Spleen (tissue), 11 donors: ENCODE measurements at regions not wholly inside any gene's neighbourhood (a gene's known extent, or its start where the extent isn't known, plus 50 kb on each side); places are given as distances from the start of the nearest gene placed in this dataset.

Source experiments
- DNase-seq: peaks from one replicate; pipeline ENCODE4 v3.0.0-alpha.2; 2020
- H3K27ac ChIP-seq, 8 donors: fragments of 200-600 bp; sonication (generic) in 7 of 8; 1 replicate in 4 of 8; 2 replicates in 4 of 8; pipeline versions ENCODE4 v1.5.0 to v1.8.0; 2016 to 2021; ENCODE audit warnings: inconsistent platforms in 4 of 8, mild to moderate bottlenecking in 4 of 8, moderate library complexity in 1 of 8
- H3K27me3 ChIP-seq, 7 donors: fragments of 200-600 bp; sonication (generic) in 6 of 7; replicated peaks in 1 of 7; 1 replicate in 4 of 7; 2 replicates in 3 of 7; pipeline versions ENCODE4 v1.5.0 to v1.8.0; 2016 to 2021; ENCODE audit warnings: inconsistent platforms in 3 of 7, mild to moderate bottlenecking in 1 of 7
- H3K36me3 ChIP-seq, 6 donors: fragments of 200-600 bp; sonication (generic) in 5 of 6; 1 replicate in 4 of 6; 2 replicates in 2 of 6; pipeline versions ENCODE4 v1.5.0 to v1.8.0; 2016 to 2021; ENCODE audit warnings: inconsistent platforms in 2 of 6
- H3K4me1 ChIP-seq, 6 donors: fragments of 200-600 bp; sonication (generic) in 5 of 6; 1 replicate in 3 of 6; 2 replicates in 3 of 6; pipeline versions ENCODE4 v1.5.0 to v1.8.0; 2016 to 2021; ENCODE audit warnings: inconsistent platforms in 3 of 6
- H3K4me3 ChIP-seq, 8 donors: fragments of 200-600 bp; sonication (generic) in 7 of 8; 1 replicate in 4 of 8; 2 replicates in 4 of 8; pipeline versions ENCODE4 v1.5.0 to v1.8.0; 2016 to 2021; ENCODE audit warnings: inconsistent platforms in 4 of 8, mild to moderate bottlenecking in 4 of 8, moderate library complexity in 2 of 8
- H3K9me3 ChIP-seq, 8 donors: fragments of 200-600 bp; sonication (generic) in 7 of 8; 1 replicate in 4 of 8; 2 replicates in 4 of 8; pipeline versions ENCODE4 v1.5.0 to v1.8.0; 2016 to 2021; ENCODE audit warnings: inconsistent platforms in 4 of 8
- POLR2A ChIP-seq, 3 donors: fragments of 450-650 bp; IDR thresholded peaks; one replicate each; pipeline ENCODE4 v1.5.1; 2017; ENCODE audit warnings: antibody characterized with exemption in 3 of 3, mild to moderate bottlenecking in 1 of 3
- POLR2AphosphoS5 ChIP-seq, 3 donors: sonication (generic); formaldehyde crosslinking; IDR thresholded peaks; one replicate each; pipeline ENCODE4 v1.5.1; 2017; ENCODE audit warnings: antibody characterized with exemption in 3 of 3
- WGBS, 5 donors: extraction: QIAGEN DNeasy Blood & Tissue Kit in 3 of 5; methylation state at CpG; one replicate each; pipeline versions ENCODE4 v1.1.5 to v1.1.7; 2013 to 2018; 5-methylcytosine and 5-hydroxymethylcytosine counted together
- intact Hi-C: fragments of 100-400 bp; cut with DNase I; formaldehyde crosslinking; loops from one replicate; pipeline ENCODE4 v1.15.0; 2023; ENCODE audit warnings: low total_unique reads
- TF ChIP-seq, protein P1 (sequence below), 11 experiments: fragments of 200-600 bp in 7 of 11; fragments of 450-650 bp in 4 of 11; sonication (generic) in 4 of 11; IDR thresholded peaks in 8 of 11; conservative IDR thresholded peaks in 3 of 11; 1 replicate in 7 of 11; 2 replicates in 4 of 11; pipeline versions ENCODE4 v1.4.0 to v1.8.0; 2016 to 2021; ENCODE audit warnings: antibody characterized with exemption in 11 of 11, inconsistent platforms in 4 of 11, mild to moderate bottlenecking in 1 of 11
- donor health status: healthy with polysubstance abuse.
- donor health status: DM: no; HTN: no; CAD: no; lungs with moderate emphysema.
- donor health status: DM: no; HTN: no; CAD: no.
- donor health status: Bipolar disorder and iron deficiency.
- donor health status: healthy.
- donor health status: DM: no; HTN: no; CAD: no.
- donor health status: DM: yes; HTN: yes; CAD: no.

DNA sequence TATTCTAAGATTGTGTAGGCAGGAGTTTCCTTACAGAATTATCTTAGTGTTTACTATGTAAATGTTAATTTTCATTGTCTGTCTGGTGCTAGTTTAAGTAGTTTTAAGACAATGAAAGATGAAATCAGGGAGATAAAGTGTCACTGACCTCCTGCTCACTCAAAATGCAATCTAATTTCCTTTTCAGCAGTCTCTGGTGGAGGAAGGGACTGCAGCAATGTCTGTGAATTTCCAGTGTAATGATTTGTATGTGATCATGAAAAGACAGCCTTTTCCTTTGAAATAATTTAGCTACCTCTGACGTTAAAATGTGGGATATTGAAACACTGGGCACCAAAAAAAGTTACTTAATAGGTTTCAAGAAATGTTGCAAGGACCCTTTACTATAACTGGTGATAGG lies 779.7 kb upstream of the FLRT2 start:
- H3K9me3 ChIP-seq: peaks cover 0 to 20% (median 11%) of the 10 kb centered on the region in 8 donors
- no peak for DNase-seq
- TF ChIP-seq, protein P1, sequence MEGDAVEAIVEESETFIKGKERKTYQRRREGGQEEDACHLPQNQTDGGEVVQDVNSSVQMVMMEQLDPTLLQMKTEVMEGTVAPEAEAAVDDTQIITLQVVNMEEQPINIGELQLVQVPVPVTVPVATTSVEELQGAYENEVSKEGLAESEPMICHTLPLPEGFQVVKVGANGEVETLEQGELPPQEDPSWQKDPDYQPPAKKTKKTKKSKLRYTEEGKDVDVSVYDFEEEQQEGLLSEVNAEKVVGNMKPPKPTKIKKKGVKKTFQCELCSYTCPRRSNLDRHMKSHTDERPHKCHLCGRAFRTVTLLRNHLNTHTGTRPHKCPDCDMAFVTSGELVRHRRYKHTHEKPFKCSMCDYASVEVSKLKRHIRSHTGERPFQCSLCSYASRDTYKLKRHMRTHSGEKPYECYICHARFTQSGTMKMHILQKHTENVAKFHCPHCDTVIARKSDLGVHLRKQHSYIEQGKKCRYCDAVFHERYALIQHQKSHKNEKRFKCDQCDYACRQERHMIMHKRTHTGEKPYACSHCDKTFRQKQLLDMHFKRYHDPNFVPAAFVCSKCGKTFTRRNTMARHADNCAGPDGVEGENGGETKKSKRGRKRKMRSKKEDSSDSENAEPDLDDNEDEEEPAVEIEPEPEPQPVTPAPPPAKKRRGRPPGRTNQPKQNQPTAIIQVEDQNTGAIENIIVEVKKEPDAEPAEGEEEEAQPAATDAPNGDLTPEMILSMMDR (IDR thresholded peaks at IDR 0.05 in 8 of 11, conservative IDR thresholded peaks at IDR 0.05 in 3 of 11): no peak
- TF ChIP-seq POLR2A (IDR thresholded peaks at IDR 0.05): no peak
- TF ChIP-seq POLR2AphosphoS5 (IDR thresholded peaks at IDR 0.05): no peak
- no peaks in the 10 kb centered on the region for H3K27me3 ChIP-seq
- WGBS, 5 donors: 15 to 32% (median 25%) methylated on average over 1 of the region's 1 CpG
- H3K36me3 ChIP-seq: no peaks in the 10 kb centered on the region
- H3K4me3 ChIP-seq: no peak overlapping the region
- intact Hi-C loops: no loop called here
- H3K4me1 ChIP-seq: peaks cover 0 to 4% (median 0%) of the 10 kb centered on the region in 6 donors
- no peak overlapping the region for H3K27ac ChIP-seq

DNA sequence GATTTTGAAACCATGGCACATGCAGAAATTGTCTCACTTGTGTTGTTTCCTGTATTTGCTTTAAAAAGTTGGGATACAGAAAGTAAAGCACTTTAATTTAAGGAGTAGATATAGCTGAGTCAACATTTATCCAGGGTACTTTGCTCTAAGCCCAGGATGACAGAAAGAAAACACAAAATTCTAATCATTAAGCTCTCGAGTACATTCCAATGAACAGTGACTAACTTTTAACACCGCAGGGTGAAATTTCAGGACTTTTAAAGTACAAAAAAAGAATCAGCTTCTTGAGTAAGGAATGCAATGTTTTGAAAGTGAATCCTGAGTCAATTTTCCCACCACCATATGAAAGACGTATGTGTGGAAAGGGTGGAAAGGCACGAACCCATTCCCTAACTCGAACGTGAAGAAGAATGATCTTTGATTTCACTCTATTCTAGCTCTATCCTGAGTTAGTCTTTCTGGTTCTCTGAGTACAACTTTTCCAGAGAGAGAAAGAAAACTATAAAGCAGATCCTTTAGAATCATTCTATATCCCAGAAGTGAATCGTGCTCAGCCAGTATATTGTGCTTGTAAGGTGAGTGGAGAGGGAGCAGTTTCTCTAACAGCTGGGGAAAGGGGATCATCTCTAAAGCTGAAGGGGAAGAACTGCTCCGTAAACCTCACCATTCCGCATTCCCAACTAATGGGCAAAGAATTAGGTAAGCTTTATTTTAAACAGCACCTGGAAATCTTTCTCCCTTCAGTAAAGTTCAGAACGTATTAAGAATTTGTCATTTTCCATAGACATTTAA lies 779.0 kb upstream of the FLRT2 start:
- Histone ChIP-seq H3K27me3 (no peaks in the 10 kb centered on the region), H3K4me1 (peaks cover 0 to 4% (median 0%) of the 10 kb centered on the region in 6 donors), H3K36me3 (no peaks in the 10 kb centered on the region), H3K4me3 (no peak overlapping the region), H3K27ac (no peak overlapping the region), H3K9me3 (peaks cover 0 to 21% (median 11%) of the 10 kb centered on the region in 8 donors)
- WGBS, 5 donors: 72 to 80% (median 77%) methylated on average over 10 of the region's 10 CpGs
- TF ChIP-seq POLR2AphosphoS5 (IDR thresholded peaks at IDR 0.05) (no peak), POLR2A (IDR thresholded peaks at IDR 0.05) (no peak)
- TF ChIP-seq, protein P1 (IDR thresholded peaks at IDR 0.05 in 8 of 11, conservative IDR thresholded peaks at IDR 0.05 in 3 of 11): no peak
- intact Hi-C loops: no loop called here
- no peak for DNase-seq

DNA sequence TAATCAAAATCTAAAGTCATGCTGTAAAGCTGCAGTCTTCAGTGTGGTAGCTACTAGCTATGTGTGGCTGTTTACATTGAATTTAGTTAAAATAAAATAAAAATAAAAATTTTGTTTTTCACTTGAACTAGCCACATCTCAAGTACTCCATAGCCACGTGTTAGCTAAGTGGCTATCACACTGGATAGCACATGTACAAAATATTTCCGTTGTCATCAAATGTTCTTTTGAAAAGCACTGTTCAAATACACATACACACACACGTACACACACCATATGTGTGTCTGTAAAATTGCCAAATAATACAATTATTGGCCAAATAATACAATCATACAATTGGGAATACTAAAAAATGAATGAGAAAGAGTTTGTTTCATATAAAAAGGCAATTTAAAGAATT lies 778.2 kb upstream of the FLRT2 start:
- WGBS, 5 donors: 64 to 76% (median 74%) methylated on average over 3 of the region's 3 CpGs
- H3K36me3 ChIP-seq: no peaks in the 10 kb centered on the region
- H3K4me3 ChIP-seq: no peak overlapping the region
- peaks cover 0 to 4% (median 0%) of the 10 kb centered on the region in 6 donors for H3K4me1 ChIP-seq
- no peaks in the 10 kb centered on the region for H3K27me3 ChIP-seq
- TF ChIP-seq, protein P1 (IDR thresholded peaks at IDR 0.05 in 8 of 11, conservative IDR thresholded peaks at IDR 0.05 in 3 of 11): no peak
- no peak for TF ChIP-seq POLR2A (IDR thresholded peaks at IDR 0.05)
- TF ChIP-seq POLR2AphosphoS5 (IDR thresholded peaks at IDR 0.05): no peak
- intact Hi-C loops: no loop called here
- no peak for DNase-seq
- H3K9me3 ChIP-seq: peaks cover 0 to 21% (median 13%) of the 10 kb centered on the region in 8 donors
- no peak overlapping the region for H3K27ac ChIP-seq

DNA sequence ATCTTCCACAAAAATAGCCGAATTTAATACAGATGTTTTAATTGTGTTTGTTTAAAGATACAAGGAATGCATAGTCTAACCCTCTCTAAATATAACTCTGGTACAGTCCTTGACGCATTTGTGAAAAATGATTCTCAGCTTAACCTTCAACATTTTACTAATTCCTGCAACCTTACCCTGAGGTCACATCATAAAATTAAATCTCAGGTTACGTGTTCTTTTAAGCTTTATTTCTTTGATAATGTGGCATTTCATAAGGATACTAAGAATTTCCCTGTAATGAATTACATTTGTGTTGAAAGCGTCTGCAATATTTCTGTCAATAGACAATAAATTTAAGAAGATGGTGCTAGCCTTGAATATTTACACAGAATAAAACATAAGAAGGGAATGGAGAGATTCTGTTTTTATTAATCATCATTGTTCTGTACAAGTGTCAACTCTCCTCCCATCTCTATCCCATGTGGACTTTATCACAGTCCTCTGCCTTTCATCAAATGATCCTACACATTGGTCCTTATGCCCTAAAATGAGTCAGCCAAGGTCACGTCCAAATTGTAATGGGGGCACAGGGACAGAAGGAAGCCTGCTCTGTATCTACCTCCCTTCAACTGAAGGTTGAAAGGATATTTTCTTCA lies 769.3 kb upstream of the FLRT2 start:
- Histone ChIP-seq H3K36me3 (no peaks in the 10 kb centered on the region), H3K27me3 (no peaks in the 10 kb centered on the region), H3K9me3 (peaks cover 0 to 28% (median 22%) of the 10 kb centered on the region in 8 donors), H3K4me3 (no peak overlapping the region), H3K27ac (no peak overlapping the region), H3K4me1 (no peaks in the 10 kb centered on the region)
- WGBS, 5 donors: 59 to 79% (median 65%) methylated on average over 5 of the region's 5 CpGs
- intact Hi-C loops: no loop called here
- no peak for TF ChIP-seq POLR2A (IDR thresholded peaks at IDR 0.05)
- DNase-seq: no peak
